B cell (primary cell): ENCODE measurements at regions not wholly inside any gene's neighbourhood (a gene's known extent, or its start where the extent isn't known, plus 50 kb on each side); places are given as distances from the start of the nearest gene placed in this dataset.

Source experiments
- CTCF ChIP-seq: fragments of 200-600 bp; IDR thresholded peaks from one replicate; pipeline ENCODE4 v1.8.0; 2022; ENCODE audit warnings: antibody characterized with exemption, mild to moderate bottlenecking
- EZH2 ChIP-seq: IDR thresholded peaks from 2 replicates; pipeline ENCODE4 v1.6.1; 2012; ENCODE audit warnings: borderline replicate concordance, low read depth, mild to moderate bottlenecking, moderate library complexity, low read length; ENCODE audit not compliant: insufficient read depth, poor library complexity, severe bottlenecking

GRCh38 chr9:99441829-99442228 lies 219.7 kb downstream of the SEC61B start:
- no peak for TF ChIP-seq CTCF
- no peak for TF ChIP-seq EZH2
